HCT116 (cell line): ENCODE measurements at regions not wholly inside any gene's neighbourhood (a gene's known extent, or its start where the extent isn't known, plus 50 kb on each side); places are given as distances from the start of the nearest gene placed in this dataset.

Experiments
- ATAC-seq: fragments of 200-7000 bp; cut with Tn5 transposase; 2 replicates; pipeline ENCODE4 v1.9.1; 2020; ENCODE audit warnings: mild to moderate bottlenecking, moderate library complexity
- BruUV-seq: library from RNA; stranded (reverse); fragments of 400-500 nt; replicated peaks from 2 replicates; lab custom pipeline; 2021; lab: Mats Ljungman, UMichigan
- CTCF ChIA-PET: fragments of 300-600 bp; sonication (Branson Sonifier 250); formaldehyde crosslinking; loops from one replicate; lab custom pipeline; 2021; ENCODE audit warnings: antibody characterized with exemption; lab: Charles Lee
- POLR2A ChIA-PET: fragments of 300-600, 350-600 bp; sonication (Branson Sonifier 250); formaldehyde crosslinking; loops from one replicate; lab custom pipeline; 2021; ENCODE audit warnings: antibody characterized with exemption; lab: Charles Lee
- RAD21 ChIA-PET, 2 experiments: fragments of 300-600 bp; sonication (Branson Sonifier 250); formaldehyde crosslinking; loops; one replicate each; lab custom pipeline; 2023; ENCODE audit warnings: low total read pairs in 2 of 2; ENCODE audit not compliant: uncharacterized antibody in 2 of 2, unreplicated experiment in 2 of 2, low non-redundant PET in 1 of 2; lab: Charles Lee
- DNase-seq: peaks from one replicate; pipeline ENCODE4 v3.0.0-alpha.2; 2010; ENCODE audit warnings: low read depth, low spot score
- H2AFZ ChIP-seq: fragments of 200-600 bp; shearing (Covaris generic), sonication (generic); 2 replicates; pipeline ENCODE4 v1.6.1; 2017; ENCODE audit warnings: low read depth, mixed run types, mixed read lengths, antibody characterized with exemption, low read length; ENCODE audit not compliant: poor library complexity, severe bottlenecking
- H3K27ac ChIP-seq: 2 replicates; pipeline ENCODE4 v1.5.1; 2012; ENCODE audit warnings: low read depth, low read length
- H3K27me3 ChIP-seq: fragments of 200-600 bp; sonication (generic); 2 replicates; pipeline ENCODE4 v1.6.1; 2016; ENCODE audit warnings: mixed run types, low read length, mixed read lengths; ENCODE audit not compliant: insufficient read depth
- H3K36me3 ChIP-seq, 2 experiments: fragments of 200-500 bp in 1 of 2; fragments of 200-600 bp in 1 of 2; sonication (Bioruptor generic) in 1 of 2; sonication (generic) in 1 of 2; 2 replicates each; pipeline versions ENCODE4 v1.5.1 to v1.6.1; 2014 to 2016; ENCODE audit warnings: low read length in 2 of 2, inconsistent platforms in 1 of 2, mixed read lengths in 1 of 2, mixed run types in 1 of 2; ENCODE audit not compliant: insufficient read depth in 2 of 2, control insufficient read depth in 1 of 2
- H3K4me1 ChIP-seq, 2 experiments: fragments of 200-600 bp in 1 of 2; sonication (generic) in 1 of 2; 2 replicates each; pipeline versions ENCODE4 v1.5.1 to v1.6.1; 2012 to 2017; ENCODE audit warnings: low read length in 2 of 2, inconsistent platforms in 1 of 2, mild to moderate bottlenecking in 1 of 2, mixed read lengths in 1 of 2, mixed run types in 1 of 2, moderate library complexity in 1 of 2; ENCODE audit not compliant: insufficient read depth in 2 of 2, control insufficient read depth in 1 of 2
- H3K4me2 ChIP-seq: fragments of 200-600 bp; sonication (generic); 2 replicates; pipeline ENCODE4 v1.6.1; 2017; ENCODE audit warnings: mixed run types, low read length, mixed read lengths
- H3K4me3 ChIP-seq, 2 experiments: fragments of 200-600 bp in 1 of 2; sonication (generic) in 1 of 2; replicated peaks in 1 of 2; 2 replicates each; pipeline ENCODE4 v1.5.1; 2011 to 2016; ENCODE audit warnings: low read length in 2 of 2, control low read depth in 1 of 2, low read depth in 1 of 2, mild to moderate bottlenecking in 1 of 2, mixed read lengths in 1 of 2, mixed run types in 1 of 2
- H3K79me2 ChIP-seq: fragments of 200-600 bp; sonication (generic); 2 replicates; pipeline ENCODE4 v1.6.1; 2017; ENCODE audit warnings: mild to moderate bottlenecking, mixed run types, low read length, moderate library complexity, mixed read lengths; ENCODE audit not compliant: insufficient read depth
- H3K9ac ChIP-seq: fragments of 200-600 bp; sonication (generic); 2 replicates; pipeline ENCODE4 v1.6.1; 2016; ENCODE audit warnings: low read length, mixed read lengths
- H3K9me2 ChIP-seq: fragments of 200-600 bp; sonication (generic), shearing (Covaris generic); 2 replicates; pipeline ENCODE4 v1.6.1; 2017; ENCODE audit warnings: mixed run types, mild to moderate bottlenecking, moderate library complexity; ENCODE audit not compliant: insufficient read depth
- H3K9me3 ChIP-seq, 2 experiments: fragments of 200-500 bp in 1 of 2; fragments of 200-600 bp in 1 of 2; sonication (Bioruptor generic) in 1 of 2; sonication (generic) in 1 of 2; 2 replicates each; pipeline ENCODE4 v1.6.1; 2014 to 2017; ENCODE audit warnings: low read length in 2 of 2, mixed read lengths in 2 of 2, inconsistent platforms in 1 of 2, low read depth in 1 of 2, mild to moderate bottlenecking in 1 of 2, mixed run types in 1 of 2, moderate library complexity in 1 of 2; ENCODE audit not compliant: control insufficient read depth in 1 of 2, insufficient read depth in 1 of 2
- H4K20me1 ChIP-seq: fragments of 200-600 bp; sonication (generic), shearing (Covaris generic); 2 replicates; pipeline ENCODE4 v1.6.1; 2017; ENCODE audit warnings: mixed run types, mild to moderate bottlenecking, moderate library complexity; ENCODE audit not compliant: insufficient read depth
- CBX3 ChIP-seq: IDR thresholded peaks from 2 replicates; pipeline ENCODE4 v1.6.1; 2012; ENCODE audit warnings: low read depth
- EGR1 ChIP-seq: IDR thresholded peaks from 2 replicates; pipeline ENCODE4 v1.6.1; 2012; ENCODE audit warnings: low read depth
- ELF1 ChIP-seq: IDR thresholded peaks from 2 replicates; pipeline ENCODE4 v1.6.1; 2012; ENCODE audit warnings: low read depth, borderline replicate concordance
- EZH2 ChIP-seq: fragments of 200-600 bp; sonication (generic); IDR thresholded peaks from 2 replicates; pipeline ENCODE4 v1.6.1; 2017; ENCODE audit warnings: antibody characterized with exemption, mixed run types
- EZH2phosphoT487 ChIP-seq: fragments of 200-600 bp; IDR thresholded peaks from 2 replicates; pipeline ENCODE4 v1.6.1; 2018; ENCODE audit warnings: antibody characterized with exemption, borderline replicate concordance
- RAD21 ChIP-seq: IDR thresholded peaks from 2 replicates; pipeline ENCODE4 v1.6.1; 2012; ENCODE audit warnings: low read depth, mild to moderate bottlenecking
- SIN3A ChIP-seq: IDR thresholded peaks from 2 replicates; pipeline ENCODE4 v1.6.1; 2012; ENCODE audit warnings: low read depth
- SRF ChIP-seq: IDR thresholded peaks from 2 replicates; pipeline ENCODE4 v1.6.1; 2012; ENCODE audit warnings: low read depth
- YY1 ChIP-seq: IDR thresholded peaks from 2 replicates; pipeline ENCODE4 v1.6.1; 2011; ENCODE audit warnings: low read length, low read depth, moderate library complexity, mild to moderate bottlenecking; ENCODE audit not compliant: insufficient replicate concordance; ENCODE audit errors: extremely low read depth
- ZBTB33 ChIP-seq: IDR thresholded peaks from 2 replicates; pipeline ENCODE4 v1.6.1; 2011; ENCODE audit warnings: mild to moderate bottlenecking, low read length, moderate library complexity; ENCODE audit not compliant: insufficient replicate concordance; ENCODE audit errors: extremely low read depth
- ZFX ChIP-seq: fragments of 450-650 bp; IDR thresholded peaks from 2 replicates; pipeline ENCODE4 v1.6.1; 2017
- ZNF274 ChIP-seq: fragments of 200-500 bp; sonication (Bioruptor generic); IDR thresholded peaks from 2 replicates; pipeline ENCODE4 v1.6.1; 2014; ENCODE audit warnings: mild to moderate bottlenecking, low read depth, low read length, inconsistent platforms
- intact Hi-C: fragments of 100-400 bp; cut with micrococcal nuclease; formaldehyde crosslinking; loops from 2 replicates; pipeline ENCODE4 v1.10.0; 2022

DNA sequence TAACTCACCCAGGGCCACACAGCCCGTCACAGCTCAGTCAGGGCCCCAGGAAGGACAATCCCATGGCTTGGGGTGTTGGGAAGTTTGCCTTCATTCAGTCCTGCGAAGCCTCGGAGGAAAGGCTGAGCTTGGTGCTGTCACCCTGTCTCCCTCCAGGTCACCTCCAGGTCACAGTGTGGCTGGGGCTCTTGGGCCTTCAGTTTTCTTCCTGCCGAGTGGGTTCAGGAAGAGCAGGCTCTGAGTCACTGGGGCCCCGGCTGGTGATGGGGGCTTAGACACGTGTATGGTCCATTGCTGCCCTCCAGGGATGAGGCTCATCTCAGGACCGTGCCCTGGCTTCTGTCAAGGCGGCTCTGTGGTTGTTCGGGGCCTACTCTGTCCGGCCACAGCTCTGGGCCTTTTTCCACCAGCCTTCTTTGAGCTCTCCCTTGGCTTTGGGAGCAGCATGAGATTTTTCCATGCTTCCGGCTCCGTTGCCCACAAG is 118.6 kb downstream of the INHBB start:
- DNase-seq, result no peak
- Histone ChIP-seq H3K27me3 (no peaks in the 10 kb centered on the region), H3K9ac (no peak overlapping the region), H3K9me3 (no peaks in the 10 kb centered on the region; a peak in 1 of 4 replicates), H4K20me1 (no peaks in the 10 kb centered on the region), H3K4me1 (peaks cover 0 to 5% of the 10 kb centered on the region in 2 experiments; a peak in 1 of 4 replicates), H2AFZ (no peak overlapping the region), H3K79me2 (no peaks in the 10 kb centered on the region), H3K4me3 (no peak overlapping the region), H3K9me2 (no peaks in the 10 kb centered on the region), H3K36me3 (no peaks in the 10 kb centered on the region), H3K27ac (no peak overlapping the region), H3K4me2 (no peak overlapping the region)
- no TSS peak for BruUV-seq
- TF ChIP-seq YY1 (no peak), EZH2 (no peak), ZBTB33 (no peak), EZH2phosphoT487 (no peak), ZNF274 (no peak), EGR1 (no peak), SRF (no peak), ZFX (no peak), RAD21 (no peak), ELF1 (no peak), SIN3A (no peak), CBX3 (no peak)
- no peak for ATAC-seq
- intact Hi-C loops, result no loop called here
- RAD21 ChIA-PET, result no interaction called here
- POLR2A ChIA-PET, result no interaction called here
- CTCF ChIA-PET, result no interaction called here
